Esophagus (tissue), 2 donors: ENCODE measurements at regions not wholly inside any gene's neighbourhood (a gene's known extent, or its start where the extent isn't known, plus 50 kb on each side); places are given as distances from the start of the nearest gene placed in this dataset.

Source experiments
- H3K27ac ChIP-seq, 2 donors: one replicate each; pipeline ENCODE4 v1.5.1; 2013; ENCODE audit warnings: low read depth in 2 of 2, mild to moderate bottlenecking in 2 of 2, inconsistent platforms in 1 of 2, low read length in 1 of 2, moderate library complexity in 1 of 2
- H3K27me3 ChIP-seq, 2 donors: one replicate each; pipeline ENCODE4 v1.6.1; 2013; ENCODE audit warnings: low read length in 2 of 2, control low read depth in 1 of 2, mild to moderate bottlenecking in 1 of 2; ENCODE audit not compliant: insufficient read depth in 2 of 2, control insufficient read depth in 1 of 2
- H3K36me3 ChIP-seq, 2 donors: one replicate each; pipeline ENCODE4 v1.6.1; 2013; ENCODE audit warnings: low read length in 1 of 2; ENCODE audit not compliant: control insufficient read depth in 2 of 2, insufficient read depth in 2 of 2
- H3K4me1 ChIP-seq, 2 donors: one replicate each; pipeline ENCODE4 v1.6.1; 2013; ENCODE audit warnings: low read length in 1 of 2; ENCODE audit not compliant: control insufficient read depth in 2 of 2, insufficient read depth in 2 of 2
- H3K4me3 ChIP-seq, 2 donors: one replicate each; pipeline ENCODE4 v1.5.1; 2013; ENCODE audit warnings: low read length in 2 of 2, mild to moderate bottlenecking in 2 of 2, low read depth in 1 of 2, moderate library complexity in 1 of 2
- H3K9me3 ChIP-seq, 2 donors: one replicate each; pipeline ENCODE4 v1.6.1; 2013; ENCODE audit warnings: mild to moderate bottlenecking in 2 of 2, low read depth in 1 of 2, low read length in 1 of 2, moderate library complexity in 1 of 2; ENCODE audit not compliant: control insufficient read depth in 2 of 2, insufficient read depth in 1 of 2
- WGBS, 2 donors: extraction: QIAGEN DNeasy Blood & Tissue Kit; methylation state at CpG; one replicate each; pipeline ENCODE4 v1.1.7; 2013; 5-methylcytosine and 5-hydroxymethylcytosine counted together
- donor health status: healthy with polysubstance abuse.
- donor health status: Bipolar disorder and iron deficiency.

DNA sequence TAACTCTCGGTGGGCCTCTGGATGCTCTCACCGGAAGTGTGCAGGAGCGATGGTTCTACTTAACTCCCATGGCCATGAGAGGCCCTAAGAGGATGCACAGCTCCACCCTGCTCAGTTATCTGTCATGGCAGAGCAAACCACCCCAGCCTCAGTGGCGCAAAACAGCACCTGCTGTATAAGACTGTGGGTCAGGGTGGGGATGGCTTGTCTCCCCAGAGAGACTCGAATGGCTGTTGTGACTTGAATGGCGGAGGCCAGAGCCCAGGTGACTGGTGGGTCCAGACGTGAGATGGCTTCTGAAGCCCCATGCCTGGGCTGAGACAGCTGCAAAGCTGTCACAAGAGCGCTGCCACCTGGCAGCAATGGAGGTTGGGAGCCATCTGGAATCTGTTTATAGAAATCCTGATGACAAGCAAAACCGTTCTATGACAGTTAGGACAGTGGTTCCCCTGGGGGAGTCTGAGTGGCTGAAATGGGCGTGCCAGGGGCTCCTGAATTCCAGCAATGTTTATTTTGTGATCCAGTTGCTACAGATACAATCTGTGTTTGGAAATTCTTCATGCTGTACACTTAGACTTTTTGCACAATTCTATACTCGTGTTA, 490.5 kb downstream of the TCERG1L start:
- WGBS, 2 donors = 69 to 72% methylated on average over 11 of the region's 11 CpGs
- peaks cover 0 to 19% of the 10 kb centered on the region in 2 donors for H3K9me3 ChIP-seq
- no peaks in the 10 kb centered on the region for H3K27me3 ChIP-seq
- H3K27ac ChIP-seq = no peak overlapping the region
- H3K36me3 ChIP-seq = no peaks in the 10 kb centered on the region
- H3K4me3 ChIP-seq = no peak overlapping the region
- H3K4me1 ChIP-seq = no peaks in the 10 kb centered on the region

DNA sequence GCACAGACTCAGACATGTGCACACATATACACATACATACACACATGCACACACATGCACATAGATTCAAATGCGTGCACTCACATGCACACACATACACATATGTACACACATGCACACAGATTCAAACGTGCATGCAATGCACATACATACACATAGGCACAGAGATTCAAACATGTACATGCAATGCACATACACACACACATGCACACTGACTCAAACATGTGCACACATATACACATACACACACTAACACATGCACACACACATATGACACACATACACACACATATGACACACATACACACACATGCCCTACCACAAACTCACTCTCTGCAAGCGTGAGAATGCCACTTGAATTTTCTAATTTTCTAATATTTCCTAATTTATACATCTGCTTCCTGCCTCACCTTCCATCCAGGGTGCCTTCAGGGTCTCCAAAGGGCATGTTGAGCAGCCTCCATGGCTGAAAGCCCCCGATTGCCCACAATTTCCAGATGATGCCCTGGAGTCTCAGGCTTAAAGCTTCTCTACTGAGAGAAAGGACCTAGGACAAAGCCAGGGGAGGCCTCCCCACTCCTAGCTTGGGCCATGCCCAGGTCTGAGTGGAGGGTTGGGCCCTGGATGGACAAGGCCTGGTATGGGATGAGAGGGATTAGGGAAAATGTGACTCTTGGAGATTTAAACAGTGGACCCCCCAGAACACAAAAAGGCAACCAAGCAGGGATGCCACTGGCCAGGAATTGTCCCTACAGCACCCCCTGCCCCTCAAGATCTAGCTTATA, 487.1 kb downstream of the TCERG1L start:
- Histone ChIP-seq H3K4me3 (no peak overlapping the region), H3K36me3 (no peaks in the 10 kb centered on the region), H3K27ac (no peak overlapping the region), H3K4me1 (no peaks in the 10 kb centered on the region), H3K9me3 (peaks cover 0 to 12% of the 10 kb centered on the region in 2 donors), H3K27me3 (no peaks in the 10 kb centered on the region)
- 84 to 85% methylated on average over 4 of the region's 4 CpGs for WGBS, 2 donors

GRCh38 chr10:130833596-130833995, 477.9 kb downstream of the TCERG1L start:
- 87 to 88% methylated on average over 14 of the region's 14 CpGs for WGBS, 2 donors
- Histone ChIP-seq H3K4me1 (no peaks in the 10 kb centered on the region), H3K27me3 (peaks cover 0 to 2% of the 10 kb centered on the region in 2 donors), H3K9me3 (no peaks in the 10 kb centered on the region), H3K4me3 (no peak overlapping the region), H3K27ac (no peak overlapping the region), H3K36me3 (no peaks in the 10 kb centered on the region)

DNA sequence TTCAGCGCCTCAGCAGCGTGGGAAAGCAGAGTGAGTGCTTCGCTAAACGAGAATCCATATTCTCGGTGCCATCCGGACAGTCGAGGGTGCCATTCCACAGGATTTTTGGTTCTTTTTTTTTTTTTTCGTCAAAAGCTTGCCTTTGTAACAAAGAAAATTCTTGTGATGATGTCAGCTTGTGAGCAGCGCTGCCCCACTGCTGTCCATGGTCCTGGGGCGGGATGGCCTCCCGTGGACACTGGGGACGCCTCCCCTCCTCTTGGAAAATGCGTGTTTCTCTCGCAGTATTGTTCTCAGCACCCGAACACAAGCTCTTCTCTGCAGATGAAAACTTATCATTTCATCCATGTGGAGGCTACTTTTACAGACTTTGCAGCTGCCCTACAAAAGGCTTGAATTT, 477.4 kb downstream of the TCERG1L start:
- H3K27me3 ChIP-seq = peaks cover 0 to 2% of the 10 kb centered on the region in 2 donors
- H3K27ac ChIP-seq = no peak overlapping the region
- no peak overlapping the region for H3K4me3 ChIP-seq
- no peaks in the 10 kb centered on the region for H3K36me3 ChIP-seq
- H3K9me3 ChIP-seq = no peaks in the 10 kb centered on the region
- no peaks in the 10 kb centered on the region for H3K4me1 ChIP-seq
- WGBS, 2 donors = 76 to 78% methylated on average over 15 of the region's 15 CpGs

DNA sequence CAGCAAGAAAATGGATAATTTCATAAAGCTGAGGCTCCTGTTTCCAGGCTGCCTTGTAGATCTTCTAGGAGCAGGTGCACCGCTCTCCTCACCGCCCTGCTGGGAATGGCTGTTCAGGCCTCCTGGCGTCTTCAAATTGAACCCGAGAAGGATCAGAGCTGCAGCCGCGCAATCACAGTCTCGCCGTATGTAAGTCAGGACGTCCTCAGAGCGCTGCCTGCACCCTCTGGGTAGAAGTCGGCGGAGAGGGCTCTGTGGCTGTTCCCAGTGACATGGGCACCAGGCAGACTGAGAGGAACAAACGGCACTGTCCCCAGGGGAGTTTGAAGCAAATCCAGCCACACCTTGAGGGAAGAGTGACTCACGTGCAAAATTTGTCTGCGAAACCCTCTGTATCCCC, 476.9 kb downstream of the TCERG1L start:
- Histone ChIP-seq H3K27ac (no peak overlapping the region), H3K9me3 (no peaks in the 10 kb centered on the region), H3K36me3 (no peaks in the 10 kb centered on the region), H3K27me3 (peaks cover 0 to 2% of the 10 kb centered on the region in 2 donors), H3K4me3 (no peak overlapping the region), H3K4me1 (no peaks in the 10 kb centered on the region)
- WGBS, 2 donors = 92% methylated on average over 15 of the region's 15 CpGs

- Histone ChIP-seq H3K27ac (no peak overlapping the region), H3K9me3 (no peaks in the 10 kb centered on the region), H3K36me3 (no peaks in the 10 kb centered on the region), H3K4me1 (no peaks in the 10 kb centered on the region), H3K4me3 (no peak overlapping the region), H3K27me3 (peaks cover 0 to 2% of the 10 kb centered on the region in 2 donors)
- 71 to 83% methylated on average over 5 of the region's 5 CpGs for WGBS, 2 donors
These were observed 476.5 kb downstream of the TCERG1L start for GRCh38 chr10:130835068-130835467.

- Histone ChIP-seq H3K9me3 (no peaks in the 10 kb centered on the region), H3K4me3 (no peak overlapping the region), H3K4me1 (no peaks in the 10 kb centered on the region), H3K36me3 (no peaks in the 10 kb centered on the region), H3K27me3 (no peaks in the 10 kb centered on the region), H3K27ac (no peak overlapping the region)
- 72 to 84% methylated on average over 7 of the region's 7 CpGs for whole genome bisulfite sequencing, 2 donors
These were observed 475.2 kb downstream of the TCERG1L start for GRCh38 chr10:130836344-130836743.

DNA sequence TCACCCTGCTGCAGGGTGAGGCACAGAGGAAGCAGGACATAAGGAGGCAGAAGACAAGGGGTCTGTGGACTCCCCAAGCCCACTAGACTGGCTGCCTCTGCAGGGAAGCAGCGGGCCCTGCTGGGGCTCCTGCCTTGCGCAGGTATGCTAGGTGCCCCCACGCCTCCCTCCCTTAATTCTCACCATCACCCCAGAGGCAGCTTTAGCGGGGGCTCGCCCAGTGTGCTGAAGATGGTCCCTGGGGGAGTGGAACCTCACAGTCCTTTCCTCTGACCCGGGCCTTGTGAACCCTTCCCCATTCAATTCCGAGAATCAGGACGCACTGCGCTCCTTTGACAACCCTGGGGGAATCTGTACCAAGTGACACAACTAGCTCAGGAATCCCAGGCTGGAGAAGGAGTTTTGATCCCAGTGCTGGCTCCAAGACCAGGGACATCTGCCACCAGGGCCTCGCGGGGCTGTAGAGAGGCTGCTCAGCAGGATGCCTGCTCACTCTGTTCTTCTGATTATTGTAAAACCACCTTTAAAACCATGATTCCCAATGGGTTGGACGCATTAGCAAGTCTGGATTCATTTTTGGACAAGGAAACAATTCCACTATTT, 468.4 kb downstream of the TCERG1L start:
- no peaks in the 10 kb centered on the region for H3K4me1 ChIP-seq
- H3K27ac ChIP-seq = no peak overlapping the region
- no peaks in the 10 kb centered on the region for H3K27me3 ChIP-seq
- H3K4me3 ChIP-seq = no peak overlapping the region
- 71 to 83% methylated on average over 12 of the region's 12 CpGs for WGBS, 2 donors
- no peaks in the 10 kb centered on the region for H3K9me3 ChIP-seq
- no peaks in the 10 kb centered on the region for H3K36me3 ChIP-seq

DNA sequence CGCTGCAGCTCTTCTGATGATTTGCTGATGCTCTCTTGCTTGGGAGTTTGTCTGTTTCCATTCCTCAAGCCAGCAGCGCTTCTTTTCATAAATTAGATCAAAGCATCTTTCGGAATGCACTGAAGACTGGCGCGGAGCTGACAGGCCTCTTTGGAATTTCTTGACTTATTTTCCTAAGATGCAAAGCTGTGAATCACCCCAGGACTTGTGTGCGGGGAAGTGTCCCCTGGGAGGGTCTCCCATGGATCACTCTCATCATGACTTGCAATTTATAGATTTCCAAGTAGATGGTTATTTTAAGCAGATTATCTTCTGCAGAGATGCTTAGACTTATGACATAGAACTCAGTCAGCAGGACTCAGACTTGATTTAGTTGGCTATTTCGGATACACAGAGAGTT, 467.2 kb downstream of the TCERG1L start:
- H3K27me3 ChIP-seq = no peaks in the 10 kb centered on the region
- peaks cover 0 to 2% of the 10 kb centered on the region in 2 donors for H3K9me3 ChIP-seq
- H3K36me3 ChIP-seq = no peaks in the 10 kb centered on the region
- no peak overlapping the region for H3K4me3 ChIP-seq
- no peak overlapping the region for H3K27ac ChIP-seq
- WGBS, 2 donors = 70 to 77% methylated on average over 7 of the region's 7 CpGs
- no peaks in the 10 kb centered on the region for H3K4me1 ChIP-seq
